ENCODE measurements at regions not wholly inside any gene's neighbourhood (a gene's known extent, or its start where the extent isn't known, plus 50 kb on each side); places are given as distances from the start of the nearest gene placed in this dataset.

DNA sequence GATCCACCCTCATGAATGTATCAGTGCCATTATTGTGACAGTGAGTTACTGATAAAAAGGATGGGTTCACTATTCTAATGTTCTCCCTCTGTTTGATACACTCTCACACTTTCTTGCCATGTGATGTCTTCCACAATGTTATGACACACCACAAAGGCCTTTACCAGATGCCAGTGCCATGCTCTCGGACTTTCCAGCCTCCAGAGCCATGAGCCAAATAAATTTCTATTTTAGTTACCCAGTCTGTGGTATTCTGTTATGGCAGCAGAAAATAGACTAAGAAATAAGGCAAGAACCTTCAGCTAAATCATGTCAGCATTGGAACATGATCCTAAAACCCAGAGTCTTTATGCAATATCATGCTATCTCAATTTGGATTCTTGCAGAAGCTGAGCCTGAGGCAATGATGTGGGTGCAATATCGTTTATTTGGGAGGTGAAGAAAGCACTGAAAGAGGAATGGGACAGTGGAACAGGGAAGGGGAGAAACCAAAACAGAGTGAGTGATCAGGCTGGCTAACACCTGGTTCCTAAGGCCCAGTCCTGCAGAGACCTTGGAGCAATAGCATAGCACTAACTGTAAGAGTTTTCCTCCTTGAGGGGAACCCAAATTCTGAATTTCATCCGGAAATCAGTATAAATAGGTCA is 130.4 kb upstream of the LRFN2 start:
- DNase-seq (ENCODE audit: low read depth in 1 of 2, low spot score in 1 of 2) (no peak), FAIRE-seq (no peak), ATAC-seq (no peak)
- 39% methylated on average over 3 of the region's 3 CpGs for WGBS (ENCODE audit: missing lambda C conversion rate)
- TF ChIP-seq, protein P1, sequence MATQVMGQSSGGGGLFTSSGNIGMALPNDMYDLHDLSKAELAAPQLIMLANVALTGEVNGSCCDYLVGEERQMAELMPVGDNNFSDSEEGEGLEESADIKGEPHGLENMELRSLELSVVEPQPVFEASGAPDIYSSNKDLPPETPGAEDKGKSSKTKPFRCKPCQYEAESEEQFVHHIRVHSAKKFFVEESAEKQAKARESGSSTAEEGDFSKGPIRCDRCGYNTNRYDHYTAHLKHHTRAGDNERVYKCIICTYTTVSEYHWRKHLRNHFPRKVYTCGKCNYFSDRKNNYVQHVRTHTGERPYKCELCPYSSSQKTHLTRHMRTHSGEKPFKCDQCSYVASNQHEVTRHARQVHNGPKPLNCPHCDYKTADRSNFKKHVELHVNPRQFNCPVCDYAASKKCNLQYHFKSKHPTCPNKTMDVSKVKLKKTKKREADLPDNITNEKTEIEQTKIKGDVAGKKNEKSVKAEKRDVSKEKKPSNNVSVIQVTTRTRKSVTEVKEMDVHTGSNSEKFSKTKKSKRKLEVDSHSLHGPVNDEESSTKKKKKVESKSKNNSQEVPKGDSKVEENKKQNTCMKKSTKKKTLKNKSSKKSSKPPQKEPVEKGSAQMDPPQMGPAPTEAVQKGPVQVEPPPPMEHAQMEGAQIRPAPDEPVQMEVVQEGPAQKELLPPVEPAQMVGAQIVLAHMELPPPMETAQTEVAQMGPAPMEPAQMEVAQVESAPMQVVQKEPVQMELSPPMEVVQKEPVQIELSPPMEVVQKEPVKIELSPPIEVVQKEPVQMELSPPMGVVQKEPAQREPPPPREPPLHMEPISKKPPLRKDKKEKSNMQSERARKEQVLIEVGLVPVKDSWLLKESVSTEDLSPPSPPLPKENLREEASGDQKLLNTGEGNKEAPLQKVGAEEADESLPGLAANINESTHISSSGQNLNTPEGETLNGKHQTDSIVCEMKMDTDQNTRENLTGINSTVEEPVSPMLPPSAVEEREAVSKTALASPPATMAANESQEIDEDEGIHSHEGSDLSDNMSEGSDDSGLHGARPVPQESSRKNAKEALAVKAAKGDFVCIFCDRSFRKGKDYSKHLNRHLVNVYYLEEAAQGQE (IDR thresholded peaks at IDR 0.05), result no peak
- TF ChIP-seq SREBF2 (IDR thresholded peaks at IDR 0.05) (no peak), ESRRA (IDR thresholded peaks at IDR 0.05; ENCODE audit: borderline replicate concordance, low read length) (no peak), TP53 (CRISPR knock-in tag; IDR thresholded peaks at IDR 0.05) (no peak), NR3C1 (IDR thresholded peaks at IDR 0.05) (no peak), TFCP2L1 (CRISPR knock-in tag; IDR thresholded peaks at IDR 0.05) (no peak), JUN (IDR thresholded peaks at IDR 0.05) (no peak), FOSL2 (IDR thresholded peaks at IDR 0.05) (no peak), FOSL2 (CRISPR knock-in tag; IDR thresholded peaks at IDR 0.05) (no peak), CBX8 (IDR thresholded peaks at IDR 0.05) (no peak), POLR2AphosphoS2 (conservative IDR thresholded peaks at IDR 0.05; ENCODE audit: low read length) (no peak), POLR2A (IDR thresholded peaks at IDR 0.05; ENCODE audit: low read length) (no peak)
- Histone ChIP-seq H3K9me3 (no peaks in the 10 kb centered on the region), H3K4me2 (no peak overlapping the region), H3K27ac (no peak overlapping the region), H3K4me1 (peaks cover 13% of the 10 kb centered on the region; the same call in 2 of the 3 replicates), H3K4me3 (no peak overlapping the region)
- CTCF ChIA-PET, result no interaction called here
- POLR2A ChIA-PET, result no interaction called here

DNA sequence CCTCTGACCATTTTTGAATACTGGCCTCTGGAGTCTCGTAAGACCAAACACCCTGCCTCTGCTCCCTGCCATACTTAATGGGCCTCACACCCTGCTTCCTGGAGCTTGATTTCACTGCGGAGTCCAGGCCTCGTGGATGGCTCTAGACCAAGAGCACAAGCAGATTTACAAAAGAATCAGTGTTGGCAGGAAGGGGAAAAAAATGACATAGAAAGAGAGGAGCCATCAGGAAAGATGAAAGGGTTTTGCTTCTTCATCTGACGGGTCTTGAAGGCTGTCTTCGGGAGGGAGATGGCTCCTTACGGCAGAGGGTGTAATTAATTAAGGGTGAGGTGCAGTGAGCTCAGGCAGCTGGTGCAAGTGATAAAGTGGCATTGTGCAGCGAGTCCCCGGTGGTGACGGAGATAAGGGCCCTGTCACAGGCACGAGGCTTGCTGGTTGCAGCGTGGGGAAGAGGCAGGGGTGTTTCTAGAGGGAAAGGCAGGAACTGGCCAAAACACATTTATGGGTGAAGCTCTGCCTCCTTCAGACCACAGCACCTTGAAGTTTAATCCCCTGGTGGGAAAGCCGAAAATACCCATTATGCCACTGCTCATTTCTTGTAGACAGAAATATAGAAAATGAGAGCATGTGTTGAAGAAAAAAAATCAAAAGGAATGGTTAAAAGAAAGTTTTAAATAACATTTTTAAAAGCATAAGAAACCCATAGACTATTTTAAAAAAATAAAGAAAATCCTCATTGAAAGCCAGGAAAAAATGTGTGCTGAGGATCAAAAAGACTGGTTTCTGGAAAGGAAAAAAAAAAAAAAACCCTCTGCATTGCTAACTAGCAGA is 128.6 kb upstream of the LRFN2 start:
- Histone ChIP-seq H3K27ac (no peak overlapping the region), H3K4me1 (peaks cover 13% of the 10 kb centered on the region; the same call in 2 of the 3 replicates), H3K9me3 (no peaks in the 10 kb centered on the region), H3K4me3 (no peak overlapping the region), H3K4me2 (no peak overlapping the region; the same call in 2 of the 3 replicates)
- ATAC-seq (no peak), DNase-seq (ENCODE audit: low read depth in 1 of 2, low spot score in 1 of 2) (no peak), FAIRE-seq (no peak)
- CTCF ChIA-PET, result no interaction called here
- POLR2A ChIA-PET, result no interaction called here
- TF ChIP-seq, protein P2, sequence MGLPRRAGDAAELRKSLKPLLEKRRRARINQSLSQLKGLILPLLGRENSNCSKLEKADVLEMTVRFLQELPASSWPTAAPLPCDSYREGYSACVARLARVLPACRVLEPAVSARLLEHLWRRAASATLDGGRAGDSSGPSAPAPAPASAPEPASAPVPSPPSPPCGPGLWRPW (IDR thresholded peaks at IDR 0.05), result no peak
- TF ChIP-seq HOXA7 (CRISPR knock-in tag; IDR thresholded peaks at IDR 0.05) (no peak), NFE2L2 (conservative IDR thresholded peaks at IDR 0.05; ENCODE audit: low read length) (no peak), FOSL2 (IDR thresholded peaks at IDR 0.05) (no peak), FOSL2 (CRISPR knock-in tag; IDR thresholded peaks at IDR 0.05) (no peak), JUNB (IDR thresholded peaks at IDR 0.05) (no peak), TFCP2L1 (CRISPR knock-in tag; IDR thresholded peaks at IDR 0.05) (no peak), BHLHE40 (IDR thresholded peaks at IDR 0.05; ENCODE audit: low read depth, low read length) (no peak)
- TF ChIP-seq, protein P3, sequence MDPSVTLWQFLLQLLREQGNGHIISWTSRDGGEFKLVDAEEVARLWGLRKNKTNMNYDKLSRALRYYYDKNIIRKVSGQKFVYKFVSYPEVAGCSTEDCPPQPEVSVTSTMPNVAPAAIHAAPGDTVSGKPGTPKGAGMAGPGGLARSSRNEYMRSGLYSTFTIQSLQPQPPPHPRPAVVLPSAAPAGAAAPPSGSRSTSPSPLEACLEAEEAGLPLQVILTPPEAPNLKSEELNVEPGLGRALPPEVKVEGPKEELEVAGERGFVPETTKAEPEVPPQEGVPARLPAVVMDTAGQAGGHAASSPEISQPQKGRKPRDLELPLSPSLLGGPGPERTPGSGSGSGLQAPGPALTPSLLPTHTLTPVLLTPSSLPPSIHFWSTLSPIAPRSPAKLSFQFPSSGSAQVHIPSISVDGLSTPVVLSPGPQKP (IDR thresholded peaks at IDR 0.05; ENCODE audit: low read depth, low read length), result no peak
- WGBS (ENCODE audit: missing lambda C conversion rate), result 83% methylated on average over 12 of the region's 12 CpGs
